Neural cell (in vitro differentiated cells): ENCODE measurements at regions not wholly inside any gene's neighbourhood (a gene's known extent, or its start where the extent isn't known, plus 50 kb on each side); places are given as distances from the start of the nearest gene placed in this dataset.

Source experiments
- EZH2 ChIP-seq: fragments of 200-600, 300-800 bp; shearing (Covaris generic), sonication (generic); IDR thresholded peaks from 2 replicates; pipeline ENCODE4 v1.6.1; 2014; ENCODE audit warnings: antibody characterized with exemption, low read length, borderline replicate concordance, mild to moderate bottlenecking; ENCODE audit not compliant: insufficient read depth, poor library complexity, severe bottlenecking
- MXI1 ChIP-seq: fragments of 450-650 bp; conservative IDR thresholded peaks from 2 replicates; pipeline ENCODE4 v1.6.1; 2014; ENCODE audit warnings: antibody characterized with exemption, mild to moderate bottlenecking; ENCODE audit not compliant: poor library complexity, severe bottlenecking
- TF ChIP-seq, protein P1 (sequence below): fragments of 450-650 bp; IDR thresholded peaks from 2 replicates; pipeline ENCODE4 v1.5.1; 2014; ENCODE audit warnings: antibody characterized with exemption, mild to moderate bottlenecking, moderate library complexity; ENCODE audit not compliant: poor library complexity, severe bottlenecking
- TF ChIP-seq, protein P2 (sequence below): IDR thresholded peaks from 2 replicates; pipeline ENCODE4 v1.6.1; 2012; ENCODE audit warnings: borderline replicate concordance

GRCh38 chr4:18976884-18977283 lies 955.3 kb upstream of the LCORL start:
- TF ChIP-seq, protein P1, sequence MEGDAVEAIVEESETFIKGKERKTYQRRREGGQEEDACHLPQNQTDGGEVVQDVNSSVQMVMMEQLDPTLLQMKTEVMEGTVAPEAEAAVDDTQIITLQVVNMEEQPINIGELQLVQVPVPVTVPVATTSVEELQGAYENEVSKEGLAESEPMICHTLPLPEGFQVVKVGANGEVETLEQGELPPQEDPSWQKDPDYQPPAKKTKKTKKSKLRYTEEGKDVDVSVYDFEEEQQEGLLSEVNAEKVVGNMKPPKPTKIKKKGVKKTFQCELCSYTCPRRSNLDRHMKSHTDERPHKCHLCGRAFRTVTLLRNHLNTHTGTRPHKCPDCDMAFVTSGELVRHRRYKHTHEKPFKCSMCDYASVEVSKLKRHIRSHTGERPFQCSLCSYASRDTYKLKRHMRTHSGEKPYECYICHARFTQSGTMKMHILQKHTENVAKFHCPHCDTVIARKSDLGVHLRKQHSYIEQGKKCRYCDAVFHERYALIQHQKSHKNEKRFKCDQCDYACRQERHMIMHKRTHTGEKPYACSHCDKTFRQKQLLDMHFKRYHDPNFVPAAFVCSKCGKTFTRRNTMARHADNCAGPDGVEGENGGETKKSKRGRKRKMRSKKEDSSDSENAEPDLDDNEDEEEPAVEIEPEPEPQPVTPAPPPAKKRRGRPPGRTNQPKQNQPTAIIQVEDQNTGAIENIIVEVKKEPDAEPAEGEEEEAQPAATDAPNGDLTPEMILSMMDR, result no peak
- TF ChIP-seq, protein P2, sequence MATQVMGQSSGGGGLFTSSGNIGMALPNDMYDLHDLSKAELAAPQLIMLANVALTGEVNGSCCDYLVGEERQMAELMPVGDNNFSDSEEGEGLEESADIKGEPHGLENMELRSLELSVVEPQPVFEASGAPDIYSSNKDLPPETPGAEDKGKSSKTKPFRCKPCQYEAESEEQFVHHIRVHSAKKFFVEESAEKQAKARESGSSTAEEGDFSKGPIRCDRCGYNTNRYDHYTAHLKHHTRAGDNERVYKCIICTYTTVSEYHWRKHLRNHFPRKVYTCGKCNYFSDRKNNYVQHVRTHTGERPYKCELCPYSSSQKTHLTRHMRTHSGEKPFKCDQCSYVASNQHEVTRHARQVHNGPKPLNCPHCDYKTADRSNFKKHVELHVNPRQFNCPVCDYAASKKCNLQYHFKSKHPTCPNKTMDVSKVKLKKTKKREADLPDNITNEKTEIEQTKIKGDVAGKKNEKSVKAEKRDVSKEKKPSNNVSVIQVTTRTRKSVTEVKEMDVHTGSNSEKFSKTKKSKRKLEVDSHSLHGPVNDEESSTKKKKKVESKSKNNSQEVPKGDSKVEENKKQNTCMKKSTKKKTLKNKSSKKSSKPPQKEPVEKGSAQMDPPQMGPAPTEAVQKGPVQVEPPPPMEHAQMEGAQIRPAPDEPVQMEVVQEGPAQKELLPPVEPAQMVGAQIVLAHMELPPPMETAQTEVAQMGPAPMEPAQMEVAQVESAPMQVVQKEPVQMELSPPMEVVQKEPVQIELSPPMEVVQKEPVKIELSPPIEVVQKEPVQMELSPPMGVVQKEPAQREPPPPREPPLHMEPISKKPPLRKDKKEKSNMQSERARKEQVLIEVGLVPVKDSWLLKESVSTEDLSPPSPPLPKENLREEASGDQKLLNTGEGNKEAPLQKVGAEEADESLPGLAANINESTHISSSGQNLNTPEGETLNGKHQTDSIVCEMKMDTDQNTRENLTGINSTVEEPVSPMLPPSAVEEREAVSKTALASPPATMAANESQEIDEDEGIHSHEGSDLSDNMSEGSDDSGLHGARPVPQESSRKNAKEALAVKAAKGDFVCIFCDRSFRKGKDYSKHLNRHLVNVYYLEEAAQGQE, result no peak
- TF ChIP-seq EZH2 (no peak), MXI1 (no peak)
